COLO668 (cell line): ENCODE measurements at regions not wholly inside any gene's neighbourhood (a gene's known extent, or its start where the extent isn't known, plus 50 kb on each side); places are given as distances from the start of the nearest gene placed in this dataset.

ENCODE experiments used
- DNase-seq: peaks from one replicate; lab custom pipeline; 2025; ENCODE audit not compliant: unreplicated experiment; lab: John Stamatoyannopoulos, UW

DNA sequence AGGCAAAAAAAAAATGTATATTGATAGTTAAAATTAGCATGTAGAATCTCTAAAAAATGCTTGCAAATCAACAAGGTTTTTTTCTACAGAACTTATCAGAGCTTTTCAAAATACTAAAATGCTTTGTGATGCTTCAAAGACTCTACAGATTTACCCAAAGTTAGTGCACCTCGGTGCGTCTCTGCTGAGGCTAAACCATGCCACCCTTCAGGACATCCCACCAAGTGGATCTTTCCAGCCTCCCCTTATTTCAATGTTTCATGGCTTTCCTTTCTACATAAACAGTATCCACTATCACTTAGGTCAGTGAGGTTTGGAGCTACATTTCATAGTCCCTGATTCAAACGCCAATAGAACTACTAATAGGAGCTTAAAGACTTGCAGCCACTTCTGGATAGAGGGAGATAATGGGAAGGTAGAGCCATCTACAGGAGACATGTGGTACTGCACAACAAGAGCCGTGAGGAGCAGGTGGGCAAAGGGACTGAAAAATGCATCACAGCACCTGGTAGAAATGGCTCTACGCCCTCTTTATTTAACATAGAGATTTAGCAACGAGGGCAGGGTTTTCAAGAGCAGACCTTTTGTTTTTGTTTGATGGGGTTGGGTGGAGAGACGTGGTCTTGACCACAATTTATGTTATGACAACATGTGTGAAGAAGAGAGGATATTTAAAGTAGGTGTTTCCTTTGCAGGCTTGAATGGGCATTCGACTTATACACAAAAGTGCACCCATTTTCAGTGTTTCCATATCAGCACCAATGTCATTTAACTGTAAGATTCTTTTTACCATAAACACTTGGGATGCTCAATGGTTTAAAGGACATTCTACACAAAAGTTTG, 56.1 kb upstream of the SLC35G4 start:
- DNase-seq: peak; percentile 26

DNA sequence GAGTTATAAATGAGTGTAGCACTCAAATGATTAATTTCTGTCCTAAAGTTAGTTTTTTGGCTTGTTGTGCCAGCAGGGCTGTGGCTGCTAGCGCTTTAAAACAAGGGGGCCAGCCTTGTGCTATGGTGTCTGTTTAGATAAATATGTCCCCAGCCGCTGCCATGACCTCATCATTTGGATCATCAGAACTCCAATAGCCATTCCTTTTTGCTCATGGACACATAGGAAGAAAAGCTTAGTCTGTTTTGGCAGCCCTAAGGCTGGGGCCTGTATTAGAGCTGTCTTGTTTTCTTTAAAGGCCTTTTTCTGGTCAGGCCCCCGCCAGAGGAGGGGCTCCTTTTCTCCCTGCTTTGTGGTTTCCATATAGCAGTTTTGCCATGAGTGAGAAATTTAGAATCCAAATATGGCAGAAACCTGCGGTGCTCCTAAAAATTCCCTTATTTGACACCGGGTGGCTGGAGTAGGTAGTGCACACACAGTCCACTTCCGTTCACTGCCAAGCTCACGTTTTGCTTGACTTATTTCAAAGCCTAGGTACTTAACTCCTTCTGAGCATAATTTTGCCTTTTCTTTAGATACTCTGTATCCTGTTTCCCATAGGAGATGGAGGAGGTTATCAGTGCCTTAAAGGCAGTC, 60.4 kb upstream of the SLC35G4 start:
- no peak for DNase-seq

DNA sequence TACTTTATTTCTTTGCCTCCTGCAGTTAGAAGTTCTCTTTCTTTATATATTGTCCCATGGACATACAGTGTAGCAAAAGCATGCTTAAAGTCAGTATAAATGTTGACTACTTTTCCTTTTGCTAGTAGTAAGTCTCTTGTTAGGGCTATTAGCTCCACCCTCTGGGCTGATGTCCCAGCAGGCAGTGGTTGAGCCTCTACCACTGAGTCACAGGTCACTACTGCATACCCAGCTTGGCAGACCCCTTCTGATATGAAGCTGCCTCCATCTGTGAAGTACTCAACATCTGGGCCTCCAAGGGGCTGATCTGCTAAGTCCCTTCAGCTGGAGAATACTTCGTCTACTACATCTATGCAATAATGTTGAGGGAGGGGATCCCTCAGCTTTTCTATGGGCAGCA, 61.0 kb upstream of the SLC35G4 start:
- no peak for DNase-seq

DNA sequence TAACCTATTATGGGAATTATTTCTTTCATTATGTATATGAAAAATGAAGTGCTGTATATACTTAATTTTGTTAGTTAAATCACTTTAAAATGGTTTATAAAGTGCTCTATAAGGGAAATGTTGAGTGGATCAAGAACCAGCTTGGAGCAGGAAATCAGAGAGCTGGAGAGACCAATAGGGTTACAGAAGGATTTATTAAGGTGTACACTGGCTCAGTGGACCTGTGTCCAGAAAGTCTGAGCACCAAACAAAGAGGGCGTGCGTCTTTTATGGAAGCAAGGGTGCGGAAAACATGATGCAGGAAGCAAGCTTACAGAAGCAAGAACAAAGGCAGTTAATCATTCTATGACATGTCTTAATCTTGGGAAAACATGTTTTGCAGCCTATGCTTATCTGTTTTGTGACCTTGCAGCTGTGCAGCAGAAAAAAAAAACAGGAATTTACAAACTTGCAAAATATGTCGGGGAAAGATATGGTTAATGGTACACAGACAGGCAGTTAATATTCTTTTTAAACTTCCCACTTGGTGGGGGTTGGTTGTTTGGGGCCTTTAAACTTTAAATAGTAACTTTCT, 65.2 kb upstream of the SLC35G4 start:
- DNase-seq: no peak

DNA sequence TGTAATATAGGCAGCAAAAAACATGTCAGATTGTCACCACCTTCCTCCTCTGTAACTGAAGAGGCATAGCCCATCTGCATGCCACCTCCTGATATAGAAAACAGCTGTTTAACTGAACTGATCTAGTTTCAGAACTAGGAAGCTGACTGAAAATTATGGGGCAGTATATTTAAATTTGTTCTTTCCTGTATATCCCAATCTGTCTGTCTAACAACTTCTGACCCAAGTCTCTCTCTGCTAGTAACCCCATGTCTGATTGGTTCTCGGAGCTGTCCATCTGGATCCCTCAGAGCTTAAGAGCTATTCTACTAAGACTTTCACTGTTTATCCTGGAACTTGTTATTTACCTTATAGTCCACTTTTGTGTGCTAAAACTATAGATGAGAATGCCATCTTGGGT, 68.2 kb upstream of the SLC35G4 start:
- no peak for DNase-seq

DNA sequence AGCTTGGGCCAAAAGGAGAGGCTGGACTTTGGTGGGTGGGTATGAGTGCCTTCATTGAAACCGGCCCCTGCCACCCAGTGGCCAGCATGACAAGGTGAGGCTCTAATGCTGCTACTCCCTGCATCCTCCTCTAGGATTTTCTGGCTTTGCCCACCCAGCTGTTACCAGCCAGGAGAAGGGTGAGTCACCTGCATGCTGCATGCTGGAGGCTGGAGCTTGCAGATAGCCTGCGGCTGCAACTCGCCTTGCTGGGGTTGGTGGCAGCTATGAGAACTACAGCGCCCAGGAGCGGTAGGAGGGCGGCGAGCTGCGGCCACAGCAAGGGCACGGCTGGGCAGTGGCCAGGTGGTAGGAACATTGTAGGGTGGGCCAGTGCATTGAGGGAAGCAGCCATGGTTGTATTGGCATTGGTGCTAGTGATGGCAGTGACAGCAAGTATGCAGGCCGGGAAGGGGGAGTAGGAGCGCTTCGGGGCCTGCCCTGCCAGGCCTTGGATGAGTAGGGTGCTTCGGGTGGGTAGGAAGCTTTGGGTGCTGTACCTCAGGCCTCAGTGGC, 75.4 kb upstream of the SLC35G4 start:
- no peak for DNase-seq

DNA sequence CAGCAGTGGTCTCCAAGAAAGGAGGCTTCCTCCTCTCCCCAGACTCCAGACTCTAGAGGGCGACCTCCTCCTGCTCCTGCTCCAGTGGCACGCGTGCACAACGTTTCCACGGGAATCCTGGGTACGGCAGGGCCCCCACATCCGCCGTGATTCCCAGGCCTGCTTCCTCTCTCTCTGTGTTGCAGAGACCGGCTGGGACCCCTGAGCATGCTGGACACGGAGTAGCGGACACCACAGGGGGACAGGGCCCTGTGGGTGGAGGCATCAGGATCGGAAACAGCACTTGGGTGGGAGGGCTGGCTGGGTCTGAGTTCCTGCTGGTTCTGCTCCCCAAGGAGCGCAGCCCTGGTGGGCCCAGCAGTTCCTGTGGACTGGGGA, 75.9 kb upstream of the SLC35G4 start:
- DNase-seq: no peak

DNA sequence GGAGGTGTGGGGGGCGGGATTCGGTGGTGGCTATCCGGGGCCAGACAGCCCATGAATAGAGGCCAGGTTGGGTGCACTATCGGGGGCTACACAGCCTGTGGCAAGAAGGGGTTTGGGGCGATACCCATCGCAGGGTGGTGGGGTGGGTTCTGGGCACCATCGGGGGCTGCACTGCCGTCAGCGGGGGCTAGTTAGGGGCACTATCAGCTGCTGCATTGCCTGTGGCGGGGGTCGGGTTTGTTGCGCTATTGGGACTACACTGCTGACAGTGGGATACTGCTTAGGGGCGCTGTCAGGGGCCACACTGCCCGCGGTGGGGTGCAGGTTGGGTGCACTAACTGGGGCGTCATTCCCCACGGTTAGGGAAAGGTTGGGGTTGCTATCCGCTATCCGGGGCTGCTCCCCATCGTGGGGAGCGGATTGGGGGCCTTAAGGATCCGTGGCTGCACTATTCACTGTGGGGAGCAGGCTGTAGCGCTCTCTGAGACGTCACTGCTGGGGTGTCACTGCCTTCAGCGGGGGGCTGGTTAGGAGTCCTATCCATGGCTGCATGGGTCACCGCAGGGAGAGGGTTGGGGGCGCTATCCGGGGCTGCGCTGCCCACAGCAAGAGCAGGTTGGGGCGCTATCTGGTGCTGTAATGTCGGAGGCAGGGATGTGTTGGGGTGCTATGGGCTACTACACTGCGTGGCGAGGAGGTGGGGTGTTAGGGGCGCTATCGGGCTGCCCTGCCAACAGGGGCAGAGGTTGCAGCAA, 76.5 kb upstream of the SLC35G4 start:
- DNase-seq: no peak

DNA sequence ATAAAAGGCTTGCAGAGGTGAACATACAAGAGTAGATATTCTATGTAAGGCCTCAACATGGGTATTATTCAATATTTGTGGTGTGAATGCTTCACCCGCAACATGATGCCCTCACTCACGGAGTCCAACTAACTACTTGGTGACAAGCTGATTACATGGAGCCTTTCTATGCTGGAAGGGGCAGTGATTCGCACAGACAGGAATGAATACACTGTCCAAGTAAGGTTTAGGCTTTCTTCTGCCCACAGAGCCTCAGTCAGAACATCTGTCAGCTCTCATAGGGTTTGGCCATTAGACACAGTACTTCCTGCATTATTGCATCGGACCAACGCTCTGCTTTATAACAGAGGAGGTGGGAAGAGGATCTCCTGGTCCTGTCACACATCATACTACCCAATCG, 80.3 kb upstream of the SLC35G4 start:
- no peak for DNase-seq

DNA sequence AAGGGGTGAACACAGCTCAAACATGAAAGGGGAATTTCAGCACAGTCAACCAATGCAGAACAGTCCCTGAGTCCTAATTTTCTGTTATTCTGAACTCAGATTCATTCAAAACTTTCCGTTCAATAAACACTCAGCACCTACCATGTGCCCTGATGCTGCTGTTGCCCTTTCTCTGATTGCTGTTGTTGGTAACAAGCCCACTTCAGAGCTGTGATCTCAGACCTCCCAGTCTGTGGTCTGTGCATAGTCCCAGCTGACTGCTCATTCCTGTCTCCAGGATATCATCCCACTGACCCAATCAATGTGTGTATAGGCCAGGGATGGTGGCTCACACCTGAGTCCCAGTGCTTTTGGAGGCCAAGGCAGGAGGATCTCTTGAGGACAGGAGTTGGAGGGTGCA, 82.7 kb upstream of the SLC35G4 start:
- no peak for DNase-seq

DNA sequence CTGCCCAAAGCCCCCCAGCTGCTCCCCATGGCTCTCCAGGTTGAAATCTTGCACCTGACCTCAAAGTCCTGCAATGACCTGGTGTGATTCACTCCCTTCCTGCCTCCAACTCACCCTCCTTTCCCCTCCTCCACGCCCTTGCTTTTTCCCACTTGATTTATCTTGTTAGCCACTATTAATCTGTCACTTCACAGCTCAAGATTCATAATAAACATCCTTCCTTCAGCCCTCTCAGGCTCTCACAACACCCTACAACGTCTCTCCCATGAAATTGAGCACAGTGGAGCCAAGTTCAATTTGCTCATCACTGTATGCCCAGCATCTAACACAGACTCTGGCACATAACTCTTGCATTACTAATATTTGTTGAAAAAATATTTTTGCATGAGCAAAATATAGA, 85.6 kb upstream of the SLC35G4 start:
- DNase-seq: no peak

DNA sequence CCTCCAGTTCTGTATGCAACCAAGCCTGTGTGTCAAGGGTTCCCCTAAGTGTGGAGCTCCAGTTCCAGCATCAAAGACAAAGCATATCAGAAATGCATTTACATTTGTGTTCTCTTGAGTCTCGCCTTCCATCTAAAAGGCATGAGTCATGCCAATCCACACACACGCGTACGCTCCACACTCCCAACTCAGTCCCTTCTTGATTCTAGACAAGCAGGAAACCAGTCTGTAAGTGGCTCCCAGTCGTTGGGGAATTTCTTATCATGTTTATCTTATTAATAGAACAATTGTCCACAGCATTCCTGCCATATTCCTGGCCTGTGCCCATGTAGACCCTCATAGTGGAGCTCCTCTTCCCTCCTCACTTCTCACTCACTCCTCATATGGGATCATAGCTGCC, 86.4 kb upstream of the SLC35G4 start:
- DNase-seq: no peak

DNA sequence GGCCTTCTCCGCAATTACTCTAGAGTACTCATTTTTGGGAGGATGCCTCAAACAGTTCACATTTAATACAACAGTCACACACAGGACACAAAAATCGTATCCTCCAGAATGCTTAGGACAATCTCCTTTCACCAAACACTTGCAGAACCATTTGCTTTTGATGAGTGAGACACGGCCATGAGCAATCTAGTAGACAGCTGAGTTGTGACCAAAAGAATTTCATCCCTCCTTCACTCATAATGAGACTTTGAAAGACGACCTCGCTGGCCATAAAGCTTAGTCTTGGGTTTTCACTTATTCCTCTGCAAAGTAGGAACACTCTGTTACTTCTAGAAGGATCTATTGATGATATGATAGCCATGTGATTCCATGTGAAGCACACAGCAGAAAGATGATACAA, 87.5 kb upstream of the SLC35G4 start:
- DNase-seq: no peak

DNA sequence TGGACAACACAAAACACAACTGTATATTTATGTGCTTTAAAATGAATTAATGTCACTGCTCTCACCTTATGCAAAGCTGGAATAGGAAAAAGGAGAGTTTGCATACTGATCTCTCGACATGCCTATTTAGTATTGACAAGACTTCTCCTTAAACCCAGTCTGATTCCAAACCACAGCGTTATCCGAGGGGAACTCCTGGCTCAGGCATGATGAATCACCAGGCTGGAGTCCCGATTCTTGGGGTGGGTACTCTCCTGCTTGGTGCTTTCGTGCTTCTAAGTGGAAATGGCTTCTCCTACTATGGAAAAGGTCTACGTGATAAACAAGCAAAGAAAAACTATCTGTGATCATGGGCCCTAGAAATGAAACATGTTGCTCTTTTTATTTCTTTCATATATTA, 88.9 kb upstream of the SLC35G4 start:
- DNase-seq: no peak

DNA sequence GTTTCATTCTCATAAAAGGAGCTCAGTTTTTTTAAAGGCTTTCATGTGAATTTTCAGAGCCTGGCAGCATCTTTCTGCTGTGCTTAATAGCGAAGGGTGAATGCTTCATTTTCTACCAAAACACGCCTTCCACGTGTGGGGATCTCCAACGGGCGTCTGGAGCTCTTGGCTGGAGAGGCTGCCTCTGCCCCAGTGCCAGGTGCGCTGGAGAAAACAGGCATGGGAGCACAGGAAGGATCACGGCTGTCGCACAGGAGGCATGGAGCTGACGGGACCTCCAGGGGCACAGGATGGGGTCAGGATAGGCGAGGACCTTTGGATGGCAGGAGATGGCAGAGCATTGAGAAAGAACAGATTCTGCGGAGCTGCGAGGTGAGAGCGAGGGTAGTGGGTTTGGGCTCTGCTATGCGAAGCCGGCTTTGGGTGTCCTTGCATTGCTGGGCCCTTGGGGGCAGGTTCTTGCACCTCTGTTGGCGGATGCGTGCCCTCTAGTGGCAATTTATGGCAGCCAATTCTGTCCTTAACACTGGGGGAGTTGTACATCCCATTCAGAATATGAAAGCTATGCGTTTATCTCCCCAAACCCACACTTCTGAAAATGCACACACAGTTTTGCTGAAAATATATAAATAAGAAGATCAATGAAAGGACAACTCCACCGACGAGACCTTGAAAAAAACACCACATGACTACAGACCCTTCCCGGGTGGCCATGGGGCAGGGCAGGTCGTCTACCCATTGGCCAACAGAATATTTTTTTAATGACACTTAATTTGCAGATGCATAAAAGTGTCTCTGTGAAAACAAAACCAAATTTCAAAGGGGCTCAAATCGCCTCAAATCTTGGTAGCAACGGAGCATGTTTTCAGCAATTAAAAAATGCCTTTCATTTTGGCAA, 90.4 kb upstream of the SLC35G4 start:
- peak; percentile 45 for DNase-seq

DNA sequence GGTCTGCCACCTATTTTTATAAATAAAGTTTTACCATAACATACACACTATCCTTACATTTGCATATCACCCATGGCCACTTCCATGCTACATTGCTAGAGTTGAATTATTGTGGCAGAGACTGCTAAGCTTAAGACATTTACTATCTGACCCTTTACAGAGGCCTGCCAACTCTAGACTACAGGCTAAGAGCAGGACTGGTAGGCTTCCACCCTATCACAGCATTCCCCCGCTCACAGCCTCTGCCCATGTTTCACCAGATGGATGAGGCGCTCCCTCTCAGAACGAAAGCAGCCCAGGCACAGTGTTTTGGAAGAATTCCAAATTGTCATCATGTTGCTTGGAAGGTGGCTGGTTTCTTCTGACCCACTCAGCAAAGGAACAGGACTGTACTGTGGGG, 91.7 kb upstream of the SLC35G4 start:
- no peak for DNase-seq

DNA sequence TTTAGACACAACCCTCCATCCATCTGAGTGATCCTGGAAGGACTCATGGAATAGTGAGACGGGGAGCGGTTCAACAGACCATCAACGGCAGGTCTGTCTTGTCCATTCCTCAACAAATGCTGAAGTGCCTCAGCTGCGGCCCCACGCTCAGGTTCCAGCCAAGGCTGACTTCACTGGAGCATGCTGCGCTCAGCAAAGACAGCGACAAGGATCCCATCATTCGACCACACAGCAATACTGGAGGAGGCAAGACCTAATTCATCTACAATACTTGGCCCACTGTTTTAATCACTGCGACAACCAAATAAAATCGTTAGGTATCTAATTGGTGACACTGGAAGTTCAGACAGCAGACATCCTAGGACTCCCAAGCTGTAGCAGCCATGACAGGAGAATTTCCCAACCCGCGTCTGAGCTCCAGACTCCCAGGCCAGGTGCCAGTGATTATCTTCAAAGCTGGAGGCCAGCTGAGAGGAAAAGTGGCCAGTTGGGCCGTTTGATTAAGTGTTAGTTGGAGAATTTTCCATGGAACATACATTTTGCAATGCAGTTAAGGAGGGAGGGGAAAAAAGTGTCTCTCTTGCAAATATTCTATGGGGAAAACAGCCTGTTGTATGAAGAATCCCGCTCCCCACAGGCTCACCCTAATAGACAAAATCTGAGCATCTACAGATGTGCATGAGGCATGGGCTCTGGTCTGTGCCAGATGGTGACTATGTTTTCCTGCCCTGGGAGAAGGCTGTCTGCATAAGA, 92.5 kb upstream of the SLC35G4 start:
- no peak for DNase-seq

DNA sequence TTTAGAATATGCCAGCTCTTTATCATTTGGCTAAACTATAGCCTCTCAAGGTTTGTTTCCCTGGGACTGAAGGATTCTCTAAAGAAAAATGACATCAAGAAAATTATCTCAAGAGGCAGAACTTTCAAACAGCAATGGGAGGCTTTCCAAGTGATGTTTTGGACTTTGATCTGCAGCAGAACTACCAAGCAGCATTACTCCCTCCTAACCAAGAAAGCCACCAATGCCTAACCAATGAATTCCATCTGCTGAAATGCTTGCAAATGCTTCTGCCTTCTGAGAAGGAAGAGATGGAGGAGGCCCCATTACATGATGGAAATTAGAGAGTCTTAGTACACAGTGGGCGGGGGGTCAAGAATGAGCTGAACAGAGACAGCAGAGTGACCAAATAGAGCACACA, 95.1 kb upstream of the SLC35G4 start:
- no peak for DNase-seq

DNA sequence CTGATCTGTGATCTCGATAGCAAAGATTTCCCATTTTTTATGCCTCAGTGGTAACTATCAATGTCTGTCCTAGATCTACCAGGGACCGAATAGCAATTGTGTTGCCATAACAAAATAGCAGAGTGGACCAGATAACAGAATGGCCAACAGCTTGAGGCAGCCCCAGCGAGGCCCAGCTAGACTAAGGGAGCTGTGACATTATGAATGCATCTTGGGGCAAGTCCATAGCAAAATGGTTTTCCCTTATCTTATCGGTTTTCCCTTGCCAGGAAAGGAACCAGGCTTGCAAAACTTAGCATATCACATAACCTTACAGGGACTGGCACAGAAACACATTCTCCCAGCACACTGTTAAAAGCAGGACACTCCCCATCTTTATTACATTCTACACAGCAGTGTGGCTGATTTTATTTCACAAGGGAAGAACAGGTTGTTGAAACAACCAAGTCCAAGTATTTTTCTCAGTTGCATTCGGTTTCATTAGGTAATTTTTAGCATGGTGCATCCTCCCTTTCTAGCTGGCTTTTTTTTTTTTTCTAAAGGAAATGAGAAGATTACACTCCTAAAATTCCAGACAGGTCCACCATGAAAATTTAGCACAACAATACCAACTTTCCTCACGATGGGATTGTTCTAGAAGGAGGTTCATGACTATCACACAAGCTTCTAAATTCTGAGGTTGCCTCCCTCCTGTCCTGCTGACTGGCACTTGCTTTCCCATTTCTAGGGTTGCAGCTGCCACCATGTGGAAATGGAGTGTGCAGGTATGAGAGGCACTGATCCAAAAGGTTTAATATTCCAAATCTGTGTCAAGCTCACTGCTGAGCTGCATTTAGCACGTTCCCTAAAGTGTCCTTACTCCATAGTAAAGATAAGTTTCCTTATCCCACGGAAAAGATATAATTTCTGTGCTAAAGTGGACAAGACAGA, 97.0 kb upstream of the SLC35G4 start:
- DNase-seq: no peak
